ENCODE measurements at regions not wholly inside any gene's neighbourhood (a gene's known extent, or its start where the extent isn't known, plus 50 kb on each side); places are given as distances from the start of the nearest gene placed in this dataset.

GRCh38 chr5:67292201-67292940 is 95.8 kb upstream of the CD180 start:
- Histone ChIP-seq H3K9me3 (no peaks in the 10 kb centered on the region), H3K4me3 (no peak overlapping the region), H3K27ac (peak overlapping the region in 1 of 5 donors; percentile 43), H3K36me3 (no peaks in the 10 kb centered on the region), H3K4me1 (peaks cover 0 to 26% (median 7%) of the 10 kb centered on the region in 4 donors), H3K27me3 (no peaks in the 10 kb centered on the region)
- no peak for DNase-seq
- 72 to 87% (median 77%) methylated on average over 4 of the region's 4 CpGs for WGBS, 5 donors
- TF ChIP-seq POLR2A (IDR thresholded peaks at IDR 0.05) (no peak), EP300 (IDR thresholded peaks at IDR 0.05) (no peak), CTCF (IDR thresholded peaks at IDR 0.05) (no peak), POLR2AphosphoS5 (IDR thresholded peaks at IDR 0.05) (no peak)
- intact Hi-C loops (cut with DNase I; ENCODE audit: low total_unique reads): no loop called here

- 74 to 90% (median 80%) methylated on average over 7 of the region's 7 CpGs for WGBS, 5 donors
- Histone ChIP-seq H3K9me3 (no peaks in the 10 kb centered on the region), H3K27me3 (no peaks in the 10 kb centered on the region), H3K4me1 (peaks cover 0 to 28% (median 7%) of the 10 kb centered on the region in 4 donors), H3K4me3 (no peak overlapping the region), H3K36me3 (no peaks in the 10 kb centered on the region), H3K27ac (peak overlapping the region in 1 of 5 donors; percentile 47)
- TF ChIP-seq POLR2AphosphoS5 (IDR thresholded peaks at IDR 0.05): no peak
- no peak for TF ChIP-seq EP300 (IDR thresholded peaks at IDR 0.05)
- TF ChIP-seq POLR2A (IDR thresholded peaks at IDR 0.05): no peak
- no peak for TF ChIP-seq CTCF (IDR thresholded peaks at IDR 0.05)
- intact Hi-C loops (cut with DNase I; ENCODE audit: low total_unique reads): no loop called here
- DNase-seq: no peak
These were observed 95.1 kb upstream of the CD180 start for GRCh38 chr5:67291671-67292070.

- H3K9me3 ChIP-seq: no peaks in the 10 kb centered on the region
- peak overlapping the region in 3 of 5 donors; percentile 24 to 47 (median 42) for H3K27ac ChIP-seq
- no peaks in the 10 kb centered on the region for H3K27me3 ChIP-seq
- no peak for TF ChIP-seq EP300 (IDR thresholded peaks at IDR 0.05)
- no peak for TF ChIP-seq POLR2A (IDR thresholded peaks at IDR 0.05)
- no peak for TF ChIP-seq CTCF (IDR thresholded peaks at IDR 0.05)
- no peak for TF ChIP-seq POLR2AphosphoS5 (IDR thresholded peaks at IDR 0.05)
- H3K4me1 ChIP-seq: peaks cover 0 to 31% (median 7%) of the 10 kb centered on the region in 4 donors
- DNase-seq: no peak
- intact Hi-C loops (cut with DNase I; ENCODE audit: low total_unique reads): no loop called here
- WGBS, 5 donors: 80 to 88% (median 84%) methylated on average over 4 of the region's 4 CpGs
- H3K4me3 ChIP-seq: no peak overlapping the region
- no peaks in the 10 kb centered on the region for H3K36me3 ChIP-seq
These were observed 94.5 kb upstream of the CD180 start for GRCh38 chr5:67291066-67291465.

GRCh38 chr5:67290655-67291054 is 94.1 kb upstream of the CD180 start:
- no peaks in the 10 kb centered on the region for H3K9me3 ChIP-seq
- peaks cover 0 to 36% (median 7%) of the 10 kb centered on the region in 4 donors for H3K4me1 ChIP-seq
- peak overlapping the region in 3 of 5 donors; percentile 24 to 47 (median 42) for H3K27ac ChIP-seq
- intact Hi-C loops (cut with DNase I; ENCODE audit: low total_unique reads): no loop called here
- TF ChIP-seq POLR2A (IDR thresholded peaks at IDR 0.05): no peak
- TF ChIP-seq EP300 (IDR thresholded peaks at IDR 0.05): no peak
- TF ChIP-seq POLR2AphosphoS5 (IDR thresholded peaks at IDR 0.05): no peak
- no peak for TF ChIP-seq CTCF (IDR thresholded peaks at IDR 0.05)
- no peaks in the 10 kb centered on the region for H3K27me3 ChIP-seq
- H3K36me3 ChIP-seq: no peaks in the 10 kb centered on the region
- 70 to 86% (median 80%) methylated on average over 3 of the region's 3 CpGs for WGBS, 5 donors
- no peak overlapping the region for H3K4me3 ChIP-seq
- DNase-seq: no peak

All from stomach (tissue), 8 donors.